ENCODE measurements at regions not wholly inside any gene's neighbourhood (a gene's known extent, or its start where the extent isn't known, plus 50 kb on each side); places are given as distances from the start of the nearest gene placed in this dataset.
A peak's percentile ranks its signal among the peaks of the same experiment; 100 is the strongest.
"Not testable (repeated sequence)": the region's sequence is repeated elsewhere in the genome, so short reads cannot be mapped to it uniquely, and the experiment has no call there.

GRCh38 chr5:105702323-105702722 is 1968.4 kb downstream of the EFNA5 start:
- DNase-seq = no peak

- no peak for DNase-seq
Measured at GRCh38 chr5:105696440-105696839, 1974.3 kb downstream of the EFNA5 start.

- DNase-seq = no peak
Measured at GRCh38 chr5:105695941-105696340, 1974.8 kb downstream of the EFNA5 start.

- no peak for DNase-seq
Measured at GRCh38 chr5:105689596-105689995, 1981.1 kb downstream of the EFNA5 start.

GRCh38 chr5:105688227-105688792 is 1982.4 kb downstream of the EFNA5 start:
- peak in 1 of 3 donors; percentile 8 for DNase-seq

GRCh38 chr5:105687493-105687892 is 1983.2 kb downstream of the EFNA5 start:
- no peak for DNase-seq

- no peak for DNase-seq
Measured at GRCh38 chr5:105685884-105686283, 1984.9 kb downstream of the EFNA5 start.

- DNase-seq = no peak
Measured at GRCh38 chr5:105684799-105685198, 1985.9 kb downstream of the EFNA5 start.

- no peak for DNase-seq
Measured at GRCh38 chr5:105680858-105681475, 1989.8 kb downstream of the EFNA5 start.

- DNase-seq = no peak
Measured at GRCh38 chr5:105677291-105677690, 1993.4 kb downstream of the EFNA5 start.

- no peak for DNase-seq
Measured at GRCh38 chr5:105670596-105670995, 2000.1 kb downstream of the EFNA5 start.

- DNase-seq = no peak
Measured at GRCh38 chr5:105663671-105664070, 2007.1 kb downstream of the EFNA5 start.

- no peak for DNase-seq
Measured at GRCh38 chr5:105659396-105659795, 2011.3 kb downstream of the EFNA5 start.

GRCh38 chr5:105640328-105640727 is 2030.4 kb downstream of the EFNA5 start:
- no peak for DNase-seq

- no peak for DNase-seq
Measured at GRCh38 chr5:105639511-105639910, 2031.2 kb downstream of the EFNA5 start.

- no peak for DNase-seq
Measured at GRCh38 chr5:105639068-105639467, 2031.7 kb downstream of the EFNA5 start.

- DNase-seq = no peak
Measured at GRCh38 chr5:105638437-105638836, 2032.3 kb downstream of the EFNA5 start.

- DNase-seq = no peak
Measured at GRCh38 chr5:105632043-105632442, 2038.7 kb downstream of the EFNA5 start.

GRCh38 chr5:105630803-105631202 is 2039.9 kb downstream of the EFNA5 start:
- DNase-seq = no peak

- DNase-seq = no peak
Measured at GRCh38 chr5:105619725-105620124, 2051.0 kb downstream of the EFNA5 start.

GRCh38 chr5:105617436-105618215 is 2053.1 kb downstream of the EFNA5 start:
- peak; percentile 18 to 53 (median 24) for DNase-seq

- no peak for DNase-seq
Measured at GRCh38 chr5:105616599-105616998, 2054.0 kb upstream of the NUDT12 start.

- not testable (repeated sequence) for DNase-seq
Measured at GRCh38 chr5:105602406-105602805, 2039.8 kb upstream of the NUDT12 start.
